ENCODE measurements at regions not wholly inside any gene's neighbourhood (a gene's known extent, or its start where the extent isn't known, plus 50 kb on each side); places are given as distances from the start of the nearest gene placed in this dataset.

DNA sequence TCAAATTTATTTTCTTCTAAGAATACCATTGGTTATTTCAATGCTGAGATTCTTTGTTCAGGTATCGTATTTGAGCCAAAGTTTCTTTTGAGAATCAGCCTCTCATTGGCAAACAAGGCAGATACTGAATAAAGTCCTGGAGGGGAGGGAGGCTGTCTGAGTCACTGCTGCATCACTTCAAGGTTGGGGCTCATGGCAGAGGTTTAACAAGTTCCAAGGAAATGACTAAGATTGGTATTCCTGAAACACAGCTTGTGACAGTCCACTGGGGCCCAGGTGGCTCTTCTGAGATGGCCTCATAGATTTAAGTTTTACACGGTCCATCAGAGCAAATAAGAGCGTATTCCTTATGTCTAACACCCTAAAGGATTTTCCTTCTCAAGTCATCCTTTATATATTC, 213.8 kb upstream of the STAC start:
- H3K27ac ChIP-seq (ENCODE audit: extremely low read depth, low read depth, low read length): no peak overlapping the region
- ChIA-PET CTCF (no interaction called here), POLR2A (no interaction called here)
- H3K9me3 ChIP-seq (ENCODE audit: control insufficient read depth, insufficient read depth, low read depth, low read length): no peaks in the 10 kb centered on the region
- H3K4me1 ChIP-seq (ENCODE audit: control insufficient read depth, insufficient read depth, low read length): no peaks in the 10 kb centered on the region
- no peak overlapping the region for H3K4me3 ChIP-seq (ENCODE audit: low read depth, low read length)
- H3K36me3 ChIP-seq (ENCODE audit: control insufficient read depth in 2 of 2, insufficient read depth in 1 of 2, low read length in 2 of 2): no peaks in the 10 kb centered on the region
- no peak for TF ChIP-seq ZNF654 (tag by site-specific recombination; IDR thresholded peaks at IDR 0.05; ENCODE audit: low read depth)
- no peak for TF ChIP-seq SP7 (tag by site-specific recombination; IDR thresholded peaks at IDR 0.05)
- no peak for TF ChIP-seq WT1 (tag by site-specific recombination; IDR thresholded peaks at IDR 0.05)
- TF ChIP-seq MZF1 (tag by site-specific recombination; IDR thresholded peaks at IDR 0.05; ENCODE audit: borderline replicate concordance): no peak
- no peak for TF ChIP-seq ZNF555 (tag by site-specific recombination; conservative IDR thresholded peaks at IDR 0.05)
- no peak for TF ChIP-seq ZNF501 (tag by site-specific recombination; IDR thresholded peaks at IDR 0.05)
- no peak for TF ChIP-seq ZNF791 (tag by site-specific recombination; IDR thresholded peaks at IDR 0.05)
- TF ChIP-seq ZNF558 (tag by site-specific recombination; IDR thresholded peaks at IDR 0.05): no peak
- no peak for TF ChIP-seq ZNF341 (tag by site-specific recombination; IDR thresholded peaks at IDR 0.05; ENCODE audit: low read depth)
- TF ChIP-seq ZNF391 (tag by site-specific recombination; IDR thresholded peaks at IDR 0.05; ENCODE audit: borderline replicate concordance, low read depth): no peak
- TF ChIP-seq, protein P1, sequence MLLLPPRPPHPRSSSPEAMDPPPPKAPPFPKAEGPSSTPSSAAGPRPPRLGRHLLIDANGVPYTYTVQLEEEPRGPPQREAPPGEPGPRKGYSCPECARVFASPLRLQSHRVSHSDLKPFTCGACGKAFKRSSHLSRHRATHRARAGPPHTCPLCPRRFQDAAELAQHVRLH (tag by site-specific recombination; IDR thresholded peaks at IDR 0.05): no peak
- TF ChIP-seq ZNF112 (tag by site-specific recombination; IDR thresholded peaks at IDR 0.05): no peak
- no peak for TF ChIP-seq GFI1B (tag by site-specific recombination; IDR thresholded peaks at IDR 0.05)
- TF ChIP-seq HOXD13 (CRISPR knock-in tag; IDR thresholded peaks at IDR 0.05; ENCODE audit: borderline replicate concordance): no peak
- TF ChIP-seq ZNF324 (tag by site-specific recombination; IDR thresholded peaks at IDR 0.05): no peak
- TF ChIP-seq ZNF510 (tag by site-specific recombination; IDR thresholded peaks at IDR 0.05; ENCODE audit: insufficient replicate concordance): no peak
- no peak for TF ChIP-seq ZNF37A (tag by site-specific recombination; IDR thresholded peaks at IDR 0.05)
- no peak for TF ChIP-seq ZNF544 (tag by site-specific recombination; IDR thresholded peaks at IDR 0.05)
- TF ChIP-seq, protein P2, sequence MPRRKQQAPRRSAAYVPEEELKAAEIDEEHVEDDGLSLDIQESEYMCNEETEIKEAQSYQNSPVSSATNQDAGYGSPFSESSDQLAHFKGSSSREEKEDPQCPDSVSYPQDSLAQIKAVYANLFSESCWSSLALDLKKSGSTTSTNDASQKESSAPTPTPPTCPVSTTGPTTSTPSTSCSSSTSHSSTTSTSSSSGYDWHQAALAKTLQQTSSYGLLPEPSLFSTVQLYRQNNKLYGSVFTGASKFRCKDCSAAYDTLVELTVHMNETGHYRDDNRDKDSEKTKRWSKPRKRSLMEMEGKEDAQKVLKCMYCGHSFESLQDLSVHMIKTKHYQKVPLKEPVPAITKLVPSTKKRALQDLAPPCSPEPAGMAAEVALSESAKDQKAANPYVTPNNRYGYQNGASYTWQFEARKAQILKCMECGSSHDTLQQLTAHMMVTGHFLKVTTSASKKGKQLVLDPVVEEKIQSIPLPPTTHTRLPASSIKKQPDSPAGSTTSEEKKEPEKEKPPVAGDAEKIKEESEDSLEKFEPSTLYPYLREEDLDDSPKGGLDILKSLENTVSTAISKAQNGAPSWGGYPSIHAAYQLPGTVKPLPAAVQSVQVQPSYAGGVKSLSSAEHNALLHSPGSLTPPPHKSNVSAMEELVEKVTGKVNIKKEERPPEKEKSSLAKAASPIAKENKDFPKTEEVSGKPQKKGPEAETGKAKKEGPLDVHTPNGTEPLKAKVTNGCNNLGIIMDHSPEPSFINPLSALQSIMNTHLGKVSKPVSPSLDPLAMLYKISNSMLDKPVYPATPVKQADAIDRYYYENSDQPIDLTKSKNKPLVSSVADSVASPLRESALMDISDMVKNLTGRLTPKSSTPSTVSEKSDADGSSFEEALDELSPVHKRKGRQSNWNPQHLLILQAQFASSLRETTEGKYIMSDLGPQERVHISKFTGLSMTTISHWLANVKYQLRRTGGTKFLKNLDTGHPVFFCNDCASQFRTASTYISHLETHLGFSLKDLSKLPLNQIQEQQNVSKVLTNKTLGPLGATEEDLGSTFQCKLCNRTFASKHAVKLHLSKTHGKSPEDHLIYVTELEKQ (tag by site-specific recombination; IDR thresholded peaks at IDR 0.05; ENCODE audit: borderline replicate concordance): no peak
- TF ChIP-seq, protein P3, sequence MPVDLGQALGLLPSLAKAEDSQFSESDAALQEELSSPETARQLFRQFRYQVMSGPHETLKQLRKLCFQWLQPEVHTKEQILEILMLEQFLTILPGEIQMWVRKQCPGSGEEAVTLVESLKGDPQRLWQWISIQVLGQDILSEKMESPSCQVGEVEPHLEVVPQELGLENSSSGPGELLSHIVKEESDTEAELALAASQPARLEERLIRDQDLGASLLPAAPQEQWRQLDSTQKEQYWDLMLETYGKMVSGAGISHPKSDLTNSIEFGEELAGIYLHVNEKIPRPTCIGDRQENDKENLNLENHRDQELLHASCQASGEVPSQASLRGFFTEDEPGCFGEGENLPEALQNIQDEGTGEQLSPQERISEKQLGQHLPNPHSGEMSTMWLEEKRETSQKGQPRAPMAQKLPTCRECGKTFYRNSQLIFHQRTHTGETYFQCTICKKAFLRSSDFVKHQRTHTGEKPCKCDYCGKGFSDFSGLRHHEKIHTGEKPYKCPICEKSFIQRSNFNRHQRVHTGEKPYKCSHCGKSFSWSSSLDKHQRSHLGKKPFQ (tag by site-specific recombination; IDR thresholded peaks at IDR 0.05): no peak

DNA sequence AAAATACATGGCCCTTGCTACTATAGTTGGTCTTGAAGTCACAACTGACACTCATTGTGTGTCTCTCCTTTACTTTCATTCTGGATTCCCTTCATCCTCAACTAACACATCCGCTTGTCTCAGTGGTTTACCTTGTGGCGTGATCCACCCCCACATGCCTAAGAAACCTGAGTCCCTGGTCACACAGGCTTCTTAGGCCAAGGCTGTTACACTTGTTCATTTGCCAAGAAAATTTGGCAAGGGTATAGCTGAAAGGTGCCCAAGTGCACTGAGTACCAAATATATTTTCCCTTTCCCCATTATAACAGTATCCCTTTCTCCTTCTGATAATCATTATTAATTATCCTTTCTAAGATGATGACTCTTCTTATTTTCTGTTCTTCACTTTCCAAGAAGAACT, 207.6 kb upstream of the STAC start:
- Histone ChIP-seq H3K36me3 (ENCODE audit: control insufficient read depth in 2 of 2, insufficient read depth in 1 of 2, low read length in 2 of 2) (no peaks in the 10 kb centered on the region), H3K4me1 (ENCODE audit: control insufficient read depth, insufficient read depth, low read length) (no peaks in the 10 kb centered on the region), H3K4me3 (ENCODE audit: low read depth, low read length) (no peak overlapping the region), H3K27ac (ENCODE audit: extremely low read depth, low read depth, low read length) (no peak overlapping the region), H3K9me3 (ENCODE audit: control insufficient read depth, insufficient read depth, low read depth, low read length) (no peaks in the 10 kb centered on the region)
- ChIA-PET CTCF (no interaction called here), POLR2A (no interaction called here)
- TF ChIP-seq ZNF184 (tag by site-specific recombination; IDR thresholded peaks at IDR 0.05) (no peak), ZNF354C (tag by site-specific recombination; IDR thresholded peaks at IDR 0.05; ENCODE audit: borderline replicate concordance, low read depth) (no peak), ZNF146 (tag by site-specific recombination; IDR thresholded peaks at IDR 0.05) (no peak), ZNF37A (tag by site-specific recombination; IDR thresholded peaks at IDR 0.05) (no peak), ZNF785 (tag by site-specific recombination; IDR thresholded peaks at IDR 0.05) (no peak), SP7 (tag by site-specific recombination; IDR thresholded peaks at IDR 0.05) (no peak), ZNF701 (tag by site-specific recombination; IDR thresholded peaks at IDR 0.05) (no peak), GLIS1 (tag by site-specific recombination; IDR thresholded peaks at IDR 0.05) (no peak), ZNF776 (tag by site-specific recombination; IDR thresholded peaks at IDR 0.05; ENCODE audit: borderline replicate concordance) (no peak), ZNF514 (tag by site-specific recombination; IDR thresholded peaks at IDR 0.05) (no peak), ZSCAN30 (tag by site-specific recombination; IDR thresholded peaks at IDR 0.05) (no peak)
- TF ChIP-seq, protein P4, sequence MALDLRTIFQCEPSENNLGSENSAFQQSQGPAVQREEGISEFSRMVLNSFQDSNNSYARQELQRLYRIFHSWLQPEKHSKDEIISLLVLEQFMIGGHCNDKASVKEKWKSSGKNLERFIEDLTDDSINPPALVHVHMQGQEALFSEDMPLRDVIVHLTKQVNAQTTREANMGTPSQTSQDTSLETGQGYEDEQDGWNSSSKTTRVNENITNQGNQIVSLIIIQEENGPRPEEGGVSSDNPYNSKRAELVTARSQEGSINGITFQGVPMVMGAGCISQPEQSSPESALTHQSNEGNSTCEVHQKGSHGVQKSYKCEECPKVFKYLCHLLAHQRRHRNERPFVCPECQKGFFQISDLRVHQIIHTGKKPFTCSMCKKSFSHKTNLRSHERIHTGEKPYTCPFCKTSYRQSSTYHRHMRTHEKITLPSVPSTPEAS (tag by site-specific recombination; IDR thresholded peaks at IDR 0.05): no peak

Measured in HEK293 (cell line).